GM12878 (cell line): ENCODE measurements at regions not wholly inside any gene's neighbourhood (a gene's known extent, or its start where the extent isn't known, plus 50 kb on each side); places are given as distances from the start of the nearest gene placed in this dataset.

Source experiments
- ATAC-seq: fragments of 200-7000 bp; cut with Tn5 transposase; 3 replicates; pipeline ENCODE4 v1.9.1; 2020; ENCODE audit warnings: mild to moderate bottlenecking, moderate library complexity
- BruUV-seq: library from RNA; stranded (reverse); fragments of 400-500 nt; replicated peaks from 2 replicates; lab custom pipeline; 2021; lab: Mats Ljungman, UMichigan
- CTCF ChIA-PET: fragments of 300-600 bp; sonication (Branson Sonifier 250); formaldehyde crosslinking; extraction: SDS; loops from one replicate; lab custom pipeline; 2021; ENCODE audit warnings: inconsistent platforms; lab: Yijun Ruan, JAX
- POLR2A ChIA-PET: fragments of 350-600 bp; formaldehyde crosslinking; extraction: SDS; loops from one replicate; lab custom pipeline; 2021; ENCODE audit warnings: inconsistent platforms; lab: Charles Lee
- RAD21 ChIA-PET: fragments of 300-600 bp; sonication (Branson Sonifier 250); formaldehyde crosslinking; loops from one replicate; lab custom pipeline; 2023; ENCODE audit warnings: antibody characterized with exemption; ENCODE audit not compliant: unreplicated experiment; lab: Charles Lee
- SMC1A ChIA-PET: fragments of 300-600 bp; sonication (Branson Sonifier 250); formaldehyde crosslinking; loops from one replicate; lab custom pipeline; 2023; ENCODE audit not compliant: unreplicated experiment, uncharacterized antibody; lab: Charles Lee
- DNase-seq: peaks from one replicate; pipeline ENCODE4 v3.0.0-alpha.2; 2011; ENCODE audit warnings: low read depth, low spot score
- FAIRE-seq: peaks from 3 replicates; lab custom pipeline; 2011; peaks lifted over from hg19 to GRCh38; lab: Jason Lieb, UNC
- H2AFZ ChIP-seq: 2 replicates; pipeline ENCODE4 v1.6.0; 2011; ENCODE audit warnings: low read depth, low read length, control low read depth; ENCODE audit not compliant: control insufficient read depth
- H3K27ac ChIP-seq: 2 replicates; pipeline ENCODE4 v1.5.1; 2011; ENCODE audit warnings: control low read depth; ENCODE audit not compliant: control insufficient read depth, insufficient read depth
- H3K27me3 ChIP-seq, 2 experiments: replicated peaks in 1 of 2; 2 replicates each; pipeline versions ENCODE4 v1.6.0 to v1.6.1; 2011; ENCODE audit warnings: low read length in 1 of 2; ENCODE audit not compliant: control insufficient read depth in 2 of 2, insufficient read depth in 2 of 2
- H3K36me3 ChIP-seq, 2 experiments: 2 replicates each; pipeline ENCODE4 v1.5.1; 2011; ENCODE audit warnings: low read length in 1 of 2; ENCODE audit not compliant: control insufficient read depth in 2 of 2, insufficient read depth in 2 of 2
- H3K4me1 ChIP-seq: 2 replicates; pipeline ENCODE4 v1.6.1; 2011; ENCODE audit warnings: mild to moderate bottlenecking, low read length, moderate library complexity, mixed read lengths; ENCODE audit not compliant: control insufficient read depth, insufficient read depth
- H3K4me2 ChIP-seq: 2 replicates; pipeline ENCODE4 v1.6.0; 2011; ENCODE audit warnings: control low read depth; ENCODE audit not compliant: control insufficient read depth, insufficient read depth
- H3K4me3 ChIP-seq: fragments of 200-600 bp; sonication (generic); 2 replicates; pipeline ENCODE4 v1.5.1; 2016
- H3K79me2 ChIP-seq: 2 replicates; pipeline ENCODE4 v1.6.0; 2011; ENCODE audit warnings: low read length; ENCODE audit not compliant: control insufficient read depth, insufficient read depth
- H3K9ac ChIP-seq: 2 replicates; pipeline ENCODE4 v1.8.0; 2011; ENCODE audit warnings: low read length, control low read depth, mixed read lengths; ENCODE audit not compliant: control insufficient read depth, insufficient read depth
- H3K9me3 ChIP-seq: replicated peaks from 3 replicates; pipeline ENCODE4 v1.5.1; 2011; ENCODE audit warnings: mild to moderate bottlenecking, low read length; ENCODE audit not compliant: control insufficient read depth, insufficient read depth
- H4K20me1 ChIP-seq: 2 replicates; pipeline ENCODE4 v1.6.0; 2011; ENCODE audit not compliant: control insufficient read depth, insufficient read depth
- BHLHE40 ChIP-seq, 2 experiments: fragments of 450-650 bp in 1 of 2; IDR thresholded peaks; 2 replicates each; pipeline ENCODE4 v1.6.1; 2011 to 2017; ENCODE audit warnings: low read depth in 2 of 2, borderline replicate concordance in 1 of 2, improper control_type of control experiment in 1 of 2, low read length in 1 of 2, mild to moderate bottlenecking in 1 of 2
- CBFB ChIP-seq: IDR thresholded peaks from 2 replicates; pipeline ENCODE4 v1.6.1; 2016; ENCODE audit warnings: antibody characterized with exemption, low read depth
- CEBPB ChIP-seq, 2 experiments: fragments of 150-350 bp in 1 of 2; IDR thresholded peaks; 2 replicates each; pipeline ENCODE4 v1.6.1; 2012 to 2014; ENCODE audit warnings: low read depth in 2 of 2, low read length in 2 of 2, borderline replicate concordance in 1 of 2, inconsistent platforms in 1 of 2
- FOXM1 ChIP-seq: IDR thresholded peaks from 2 replicates; pipeline ENCODE4 v1.6.1; 2012; ENCODE audit warnings: low read depth, mild to moderate bottlenecking, inconsistent platforms, low read length, moderate library complexity
- GABPA ChIP-seq: IDR thresholded peaks from 2 replicates; pipeline ENCODE4 v1.6.1; 2014; ENCODE audit warnings: antibody characterized with exemption, low read depth, mild to moderate bottlenecking, inconsistent platforms
- HDAC6 ChIP-seq: fragments of 200-600 bp; sonication (generic); IDR thresholded peaks from one replicate; pipeline ENCODE4 v1.8.0; 2017; ENCODE audit warnings: antibody characterized with exemption; ENCODE audit not compliant: unreplicated experiment
- HDGF ChIP-seq: fragments of 450-650 bp; IDR thresholded peaks from 2 replicates; pipeline ENCODE4 v1.6.1; 2016; ENCODE audit warnings: antibody characterized with exemption
- JUNB ChIP-seq: IDR thresholded peaks from 2 replicates; pipeline ENCODE4 v1.6.1; 2016; ENCODE audit warnings: antibody characterized with exemption, mild to moderate bottlenecking
- MEF2B ChIP-seq: fragments of 450-650 bp; IDR thresholded peaks from 2 replicates; pipeline ENCODE4 v1.6.1; 2018; ENCODE audit warnings: mild to moderate bottlenecking, moderate library complexity; ENCODE audit not compliant: partially characterized antibody, poor library complexity, severe bottlenecking
- POLR2A ChIP-seq: IDR thresholded peaks from 2 replicates; pipeline ENCODE4 v1.6.1; 2011; ENCODE audit warnings: low read depth, mild to moderate bottlenecking, low read length
- SIN3A ChIP-seq: IDR thresholded peaks from 2 replicates; pipeline ENCODE4 v1.6.1; 2012; ENCODE audit warnings: low read depth, low read length, improper control_type of control experiment
- STAT1 ChIP-seq: fragments of 450-650 bp; conservative IDR thresholded peaks from 2 replicates; pipeline ENCODE4 v1.6.1; 2014; ENCODE audit warnings: antibody characterized with exemption, mild to moderate bottlenecking
- SUZ12 ChIP-seq: fragments of 200-600 bp; sonication (generic); IDR thresholded peaks from one replicate; pipeline ENCODE4 v1.6.1; 2018; ENCODE audit warnings: antibody characterized with exemption, mild to moderate bottlenecking; ENCODE audit not compliant: unreplicated experiment
- TARDBP ChIP-seq: IDR thresholded peaks from 2 replicates; pipeline ENCODE4 v1.6.1; 2016; ENCODE audit warnings: borderline replicate concordance
- TCF12 ChIP-seq: IDR thresholded peaks from 2 replicates; pipeline ENCODE4 v1.6.1; 2011; ENCODE audit warnings: low read depth, mild to moderate bottlenecking, low read length
- ZNF622 ChIP-seq: fragments of 450-650 bp; IDR thresholded peaks from 2 replicates; pipeline ENCODE4 v1.6.1; 2017; ENCODE audit warnings: mild to moderate bottlenecking, inconsistent platforms
- WGBS: methylation state at CpG from one replicate; pipeline ENCODE4 v1.1.6; 2016; ENCODE audit warnings: low lambda C conversion rate; ENCODE audit not compliant: insufficient replicate concordance, insufficient coverage; ENCODE audit errors: missing lambda C conversion rate; 5-methylcytosine and 5-hydroxymethylcytosine counted together
- in situ Hi-C: fragments of 300-500 bp; cut with MboI; formaldehyde crosslinking; loops from 9 replicates; pipeline ENCODE4 v1.14.3; 2018; ENCODE audit warnings: mixed read lengths
- intact Hi-C: fragments of 100-400 bp; cut with micrococcal nuclease; formaldehyde crosslinking; loops from one replicate; pipeline ENCODE4 v1.14.2; 2022; ENCODE audit not compliant: unreplicated experiment
- TF ChIP-seq, protein P1 (sequence below): fragments of 450-650 bp; formaldehyde crosslinking; IDR thresholded peaks from 2 replicates; pipeline ENCODE4 v1.4.0; 2020; ENCODE audit warnings: mild to moderate bottlenecking, moderate library complexity
- TF ChIP-seq, protein P2 (sequence below): fragments of 450-650 bp; IDR thresholded peaks from 2 replicates; pipeline ENCODE4 v1.6.1; 2017; ENCODE audit warnings: antibody characterized with exemption, mild to moderate bottlenecking, moderate library complexity

DNA sequence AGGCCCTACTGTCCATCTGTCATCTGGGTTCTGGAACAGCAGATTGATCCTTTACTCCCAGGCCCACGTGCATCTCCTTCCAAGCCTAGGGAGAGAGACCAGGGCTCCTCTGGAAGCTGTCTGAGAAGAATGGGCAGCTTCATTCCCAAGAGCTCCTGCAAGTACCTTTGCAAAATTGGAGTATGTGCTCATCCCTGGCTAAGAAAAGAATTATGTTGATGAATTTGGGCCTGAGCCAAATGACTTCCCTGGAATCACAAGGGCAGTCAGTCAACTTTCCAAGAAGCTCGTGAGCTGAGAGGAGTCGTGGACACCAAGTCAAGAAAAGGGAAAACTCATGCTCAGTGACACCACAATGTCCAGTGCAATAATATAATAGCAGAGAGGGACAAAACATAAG lies 54.6 kb upstream of the AKAP12 start:
- no peaks in the 10 kb centered on the region for H3K36me3 ChIP-seq
- no peak overlapping the region for H3K4me3 ChIP-seq
- no peaks in the 10 kb centered on the region for H3K4me1 ChIP-seq
- no TSS peak for BruUV-seq
- H3K9me3 ChIP-seq, result no peaks in the 10 kb centered on the region
- ChIA-PET CTCF (no interaction called here), SMC1A (no interaction called here), POLR2A (no interaction called here), RAD21 (no interaction called here)
- H3K79me2 ChIP-seq, result no peaks in the 10 kb centered on the region
- no peak overlapping the region for H2AFZ ChIP-seq
- ATAC-seq, result no peak
- intact Hi-C loops (no loop called here), in situ Hi-C loops (no loop called here)
- no peaks in the 10 kb centered on the region for H3K27me3 ChIP-seq
- no peak for FAIRE-seq
- no peaks in the 10 kb centered on the region for H4K20me1 ChIP-seq
- H3K27ac ChIP-seq, result no peak overlapping the region
- no peak overlapping the region for H3K9ac ChIP-seq
- TF ChIP-seq, protein P1, sequence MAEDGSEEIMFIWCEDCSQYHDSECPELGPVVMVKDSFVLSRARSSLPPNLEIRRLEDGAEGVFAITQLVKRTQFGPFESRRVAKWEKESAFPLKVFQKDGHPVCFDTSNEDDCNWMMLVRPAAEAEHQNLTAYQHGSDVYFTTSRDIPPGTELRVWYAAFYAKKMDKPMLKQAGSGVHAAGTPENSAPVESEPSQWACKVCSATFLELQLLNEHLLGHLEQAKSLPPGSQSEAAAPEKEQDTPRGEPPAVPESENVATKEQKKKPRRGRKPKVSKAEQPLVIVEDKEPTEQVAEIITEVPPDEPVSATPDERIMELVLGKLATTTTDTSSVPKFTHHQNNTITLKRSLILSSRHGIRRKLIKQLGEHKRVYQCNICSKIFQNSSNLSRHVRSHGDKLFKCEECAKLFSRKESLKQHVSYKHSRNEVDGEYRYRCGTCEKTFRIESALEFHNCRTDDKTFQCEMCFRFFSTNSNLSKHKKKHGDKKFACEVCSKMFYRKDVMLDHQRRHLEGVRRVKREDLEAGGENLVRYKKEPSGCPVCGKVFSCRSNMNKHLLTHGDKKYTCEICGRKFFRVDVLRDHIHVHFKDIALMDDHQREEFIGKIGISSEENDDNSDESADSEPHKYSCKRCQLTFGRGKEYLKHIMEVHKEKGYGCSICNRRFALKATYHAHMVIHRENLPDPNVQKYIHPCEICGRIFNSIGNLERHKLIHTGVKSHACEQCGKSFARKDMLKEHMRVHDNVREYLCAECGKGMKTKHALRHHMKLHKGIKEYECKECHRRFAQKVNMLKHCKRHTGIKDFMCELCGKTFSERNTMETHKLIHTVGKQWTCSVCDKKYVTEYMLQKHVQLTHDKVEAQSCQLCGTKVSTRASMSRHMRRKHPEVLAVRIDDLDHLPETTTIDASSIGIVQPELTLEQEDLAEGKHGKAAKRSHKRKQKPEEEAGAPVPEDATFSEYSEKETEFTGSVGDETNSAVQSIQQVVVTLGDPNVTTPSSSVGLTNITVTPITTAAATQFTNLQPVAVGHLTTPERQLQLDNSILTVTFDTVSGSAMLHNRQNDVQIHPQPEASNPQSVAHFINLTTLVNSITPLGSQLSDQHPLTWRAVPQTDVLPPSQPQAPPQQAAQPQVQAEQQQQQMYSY, result no peak
- TF ChIP-seq STAT1, result no peak
- TF ChIP-seq BHLHE40 (IDR thresholded peaks at IDR 0.05; ENCODE audit: borderline replicate concordance in 1 of 2, low read depth in 2 of 2, low read length in 1 of 2), result no peak
- TF ChIP-seq, protein P2, sequence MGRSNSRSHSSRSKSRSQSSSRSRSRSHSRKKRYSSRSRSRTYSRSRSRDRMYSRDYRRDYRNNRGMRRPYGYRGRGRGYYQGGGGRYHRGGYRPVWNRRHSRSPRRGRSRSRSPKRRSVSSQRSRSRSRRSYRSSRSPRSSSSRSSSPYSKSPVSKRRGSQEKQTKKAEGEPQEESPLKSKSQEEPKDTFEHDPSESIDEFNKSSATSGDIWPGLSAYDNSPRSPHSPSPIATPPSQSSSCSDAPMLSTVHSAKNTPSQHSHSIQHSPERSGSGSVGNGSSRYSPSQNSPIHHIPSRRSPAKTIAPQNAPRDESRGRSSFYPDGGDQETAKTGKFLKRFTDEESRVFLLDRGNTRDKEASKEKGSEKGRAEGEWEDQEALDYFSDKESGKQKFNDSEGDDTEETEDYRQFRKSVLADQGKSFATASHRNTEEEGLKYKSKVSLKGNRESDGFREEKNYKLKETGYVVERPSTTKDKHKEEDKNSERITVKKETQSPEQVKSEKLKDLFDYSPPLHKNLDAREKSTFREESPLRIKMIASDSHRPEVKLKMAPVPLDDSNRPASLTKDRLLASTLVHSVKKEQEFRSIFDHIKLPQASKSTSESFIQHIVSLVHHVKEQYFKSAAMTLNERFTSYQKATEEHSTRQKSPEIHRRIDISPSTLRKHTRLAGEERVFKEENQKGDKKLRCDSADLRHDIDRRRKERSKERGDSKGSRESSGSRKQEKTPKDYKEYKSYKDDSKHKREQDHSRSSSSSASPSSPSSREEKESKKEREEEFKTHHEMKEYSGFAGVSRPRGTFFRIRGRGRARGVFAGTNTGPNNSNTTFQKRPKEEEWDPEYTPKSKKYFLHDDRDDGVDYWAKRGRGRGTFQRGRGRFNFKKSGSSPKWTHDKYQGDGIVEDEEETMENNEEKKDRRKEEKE, result no peak
- TF ChIP-seq POLR2A, result no peak
- TF ChIP-seq FOXM1, result no peak
- no peak for TF ChIP-seq HDAC6
- no peak for TF ChIP-seq TARDBP
- no peak for TF ChIP-seq GABPA
- no peak for TF ChIP-seq JUNB
- TF ChIP-seq CBFB, result no peak
- TF ChIP-seq MEF2B, result no peak
- TF ChIP-seq TCF12, result no peak
- no peak for TF ChIP-seq ZNF622
- no peak for TF ChIP-seq SUZ12
- TF ChIP-seq HDGF, result no peak
- TF ChIP-seq CEBPB (IDR thresholded peaks at IDR 0.05; ENCODE audit: borderline replicate concordance in 1 of 2, low read depth in 2 of 2, low read length in 2 of 2), result no peak
- TF ChIP-seq SIN3A, result no peak
- H3K4me2 ChIP-seq, result no peak overlapping the region
- WGBS, result 0% methylated on average over 3 of the region's 3 CpGs
- DNase-seq, result no peak
